ENCODE measurements at regions not wholly inside any gene's neighbourhood (a gene's known extent, or its start where the extent isn't known, plus 50 kb on each side); places are given as distances from the start of the nearest gene placed in this dataset.

GRCh38 chr14:98622208-98623051 lies 649.6 kb downstream of the BCL11B start:
- DNase-seq, result no peak

GRCh38 chr14:98623788-98624415 lies 648.1 kb downstream of the BCL11B start:
- no peak for DNase-seq

- no peak for DNase-seq
Measured at GRCh38 chr14:98633380-98633779, 638.6 kb downstream of the BCL11B start.

- DNase-seq, result no peak
Measured at GRCh38 chr14:98634043-98634820, 637.8 kb downstream of the BCL11B start.

- no peak for DNase-seq
Measured at GRCh38 chr14:98638366-98638765, 633.6 kb downstream of the BCL11B start.

GRCh38 chr14:98647754-98648153 lies 624.2 kb downstream of the BCL11B start:
- no peak for DNase-seq

GRCh38 chr14:98651037-98651436 lies 621.0 kb downstream of the BCL11B start:
- no peak for DNase-seq

- no peak for DNase-seq
Measured at GRCh38 chr14:98665007-98665406, 607.0 kb downstream of the BCL11B start.

GRCh38 chr14:98666545-98666944 lies 605.5 kb downstream of the BCL11B start:
- no peak for DNase-seq

- no peak for DNase-seq
Measured at GRCh38 chr14:98682033-98682432, 590.0 kb downstream of the BCL11B start.

- no peak for DNase-seq
Measured at GRCh38 chr14:98682726-98683125, 589.3 kb downstream of the BCL11B start.

- DNase-seq, result no peak
Measured at GRCh38 chr14:98684468-98684867, 587.5 kb downstream of the BCL11B start.

GRCh38 chr14:98685725-98686124 lies 586.3 kb downstream of the BCL11B start:
- DNase-seq, result no peak

- DNase-seq, result no peak
Measured at GRCh38 chr14:98688446-98688845, 583.6 kb downstream of the BCL11B start.

GRCh38 chr14:98689951-98690350 lies 582.0 kb downstream of the BCL11B start:
- no peak for DNase-seq

- DNase-seq, result peak; percentile 45
Measured at GRCh38 chr14:98692832-98693231, 579.2 kb downstream of the BCL11B start.

GRCh38 chr14:98694541-98694940 lies 577.5 kb downstream of the BCL11B start:
- no peak for DNase-seq

- no peak for DNase-seq
Measured at GRCh38 chr14:98695809-98696208, 576.2 kb downstream of the BCL11B start.

- peak; percentile 8 for DNase-seq
Measured at GRCh38 chr14:98698341-98698740, 573.7 kb downstream of the BCL11B start.

- DNase-seq, result no peak
Measured at GRCh38 chr14:98700748-98701147, 571.2 kb downstream of the BCL11B start.

GRCh38 chr14:98701377-98701776 lies 570.6 kb downstream of the BCL11B start:
- no peak for DNase-seq

- peak; percentile 47 for DNase-seq
Measured at GRCh38 chr14:98704441-98704840, 567.6 kb downstream of the BCL11B start.

GRCh38 chr14:98705871-98706300 lies 566.1 kb downstream of the BCL11B start:
- DNase-seq, result no peak

GRCh38 chr14:98707522-98707921 lies 564.5 kb downstream of the BCL11B start:
- DNase-seq, result no peak
